ENCODE measurements at regions not wholly inside any gene's neighbourhood (a gene's known extent, or its start where the extent isn't known, plus 50 kb on each side); places are given as distances from the start of the nearest gene placed in this dataset.

DNA sequence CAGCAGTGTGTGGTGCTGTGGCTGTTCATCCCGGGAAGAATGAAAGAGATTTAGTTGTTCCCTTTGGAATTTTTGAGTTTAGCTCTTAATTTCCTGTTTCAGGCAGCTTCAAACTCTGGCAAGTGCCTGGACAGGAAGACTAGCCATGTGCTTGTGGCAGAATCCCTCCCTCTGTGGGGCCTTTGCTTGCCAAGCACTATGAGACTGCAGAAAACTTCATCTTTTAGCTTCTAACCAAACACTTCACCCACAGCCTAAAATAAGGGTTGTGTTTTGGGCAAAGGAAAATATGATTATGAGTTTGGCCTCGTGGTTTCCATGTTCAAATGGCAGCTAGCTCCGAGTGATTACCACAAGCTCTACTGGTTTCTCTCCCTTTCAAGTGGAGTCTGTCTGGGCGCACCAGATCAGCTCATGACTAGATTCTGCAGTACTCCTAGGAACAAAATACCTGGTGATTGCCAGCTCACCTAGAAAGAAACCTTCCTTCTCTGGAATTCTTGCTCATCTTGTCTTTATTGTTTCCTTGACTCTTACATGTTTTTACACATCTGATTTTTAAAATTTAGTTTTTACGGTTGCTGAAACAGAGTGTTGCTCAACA lies 707.5 kb downstream of the SLITRK6 start:
- TF ChIP-seq EZH2phosphoT487 (IDR thresholded peaks at IDR 0.05; ENCODE audit: insufficient read depth, low read depth) (no peak), EZH2 (IDR thresholded peaks at IDR 0.05; ENCODE audit: insufficient read depth, poor library complexity, severe bottlenecking) (no peak)
